ENCODE measurements at regions not wholly inside any gene's neighbourhood (a gene's known extent, or its start where the extent isn't known, plus 50 kb on each side); places are given as distances from the start of the nearest gene placed in this dataset.

DNA sequence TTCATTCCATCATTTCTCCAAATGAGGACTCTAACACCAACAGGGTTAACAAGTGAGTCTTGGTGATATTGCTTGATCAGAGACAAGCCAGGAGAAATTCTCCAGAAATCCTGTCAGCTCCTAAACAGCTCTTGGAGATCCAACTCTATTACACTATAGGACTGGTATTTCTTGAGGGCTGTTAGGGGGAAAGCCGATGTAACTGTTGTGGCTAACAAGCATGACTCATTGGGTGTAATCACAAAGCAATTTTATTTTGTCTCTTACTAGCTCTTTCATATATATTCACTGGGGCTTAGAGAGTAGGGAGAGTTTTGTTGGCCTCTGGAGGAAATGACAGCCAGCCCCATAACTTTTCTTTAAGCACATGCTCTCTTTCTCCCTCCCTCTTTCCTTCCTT, 613.7 kb upstream of the USP9Y start:
- no peak overlapping the region for H3K4me3 ChIP-seq (ENCODE audit: low read length)
- DNase-seq (ENCODE audit: low read depth), result peak; percentile 15
- TF ChIP-seq, protein P1, sequence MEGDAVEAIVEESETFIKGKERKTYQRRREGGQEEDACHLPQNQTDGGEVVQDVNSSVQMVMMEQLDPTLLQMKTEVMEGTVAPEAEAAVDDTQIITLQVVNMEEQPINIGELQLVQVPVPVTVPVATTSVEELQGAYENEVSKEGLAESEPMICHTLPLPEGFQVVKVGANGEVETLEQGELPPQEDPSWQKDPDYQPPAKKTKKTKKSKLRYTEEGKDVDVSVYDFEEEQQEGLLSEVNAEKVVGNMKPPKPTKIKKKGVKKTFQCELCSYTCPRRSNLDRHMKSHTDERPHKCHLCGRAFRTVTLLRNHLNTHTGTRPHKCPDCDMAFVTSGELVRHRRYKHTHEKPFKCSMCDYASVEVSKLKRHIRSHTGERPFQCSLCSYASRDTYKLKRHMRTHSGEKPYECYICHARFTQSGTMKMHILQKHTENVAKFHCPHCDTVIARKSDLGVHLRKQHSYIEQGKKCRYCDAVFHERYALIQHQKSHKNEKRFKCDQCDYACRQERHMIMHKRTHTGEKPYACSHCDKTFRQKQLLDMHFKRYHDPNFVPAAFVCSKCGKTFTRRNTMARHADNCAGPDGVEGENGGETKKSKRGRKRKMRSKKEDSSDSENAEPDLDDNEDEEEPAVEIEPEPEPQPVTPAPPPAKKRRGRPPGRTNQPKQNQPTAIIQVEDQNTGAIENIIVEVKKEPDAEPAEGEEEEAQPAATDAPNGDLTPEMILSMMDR (IDR thresholded peaks at IDR 0.05; ENCODE audit: insufficient read depth, low read depth, low read length, missing control alignments), result no peak

Data from epithelial cell of esophagus (primary cell).